Activated CD8-positive, alpha-beta memory T cell treated with anti-CD3 and anti-CD28 coated beads for 36 hours (primary cell): ENCODE measurements at regions not wholly inside any gene's neighbourhood (a gene's known extent, or its start where the extent isn't known, plus 50 kb on each side); places are given as distances from the start of the nearest gene placed in this dataset.

ENCODE experiments used
- CTCF ChIA-PET: fragments of 350-600 bp; sonication (Branson Sonifier 250); formaldehyde crosslinking; loops from one replicate; lab custom pipeline; 2021; ENCODE audit warnings: antibody characterized with exemption; lab: Charles Lee
- POLR2A ChIA-PET: fragments of 350-600 bp; sonication (Branson Sonifier 250); formaldehyde crosslinking; loops from one replicate; lab custom pipeline; 2021; ENCODE audit warnings: antibody characterized with exemption; lab: Charles Lee

DNA sequence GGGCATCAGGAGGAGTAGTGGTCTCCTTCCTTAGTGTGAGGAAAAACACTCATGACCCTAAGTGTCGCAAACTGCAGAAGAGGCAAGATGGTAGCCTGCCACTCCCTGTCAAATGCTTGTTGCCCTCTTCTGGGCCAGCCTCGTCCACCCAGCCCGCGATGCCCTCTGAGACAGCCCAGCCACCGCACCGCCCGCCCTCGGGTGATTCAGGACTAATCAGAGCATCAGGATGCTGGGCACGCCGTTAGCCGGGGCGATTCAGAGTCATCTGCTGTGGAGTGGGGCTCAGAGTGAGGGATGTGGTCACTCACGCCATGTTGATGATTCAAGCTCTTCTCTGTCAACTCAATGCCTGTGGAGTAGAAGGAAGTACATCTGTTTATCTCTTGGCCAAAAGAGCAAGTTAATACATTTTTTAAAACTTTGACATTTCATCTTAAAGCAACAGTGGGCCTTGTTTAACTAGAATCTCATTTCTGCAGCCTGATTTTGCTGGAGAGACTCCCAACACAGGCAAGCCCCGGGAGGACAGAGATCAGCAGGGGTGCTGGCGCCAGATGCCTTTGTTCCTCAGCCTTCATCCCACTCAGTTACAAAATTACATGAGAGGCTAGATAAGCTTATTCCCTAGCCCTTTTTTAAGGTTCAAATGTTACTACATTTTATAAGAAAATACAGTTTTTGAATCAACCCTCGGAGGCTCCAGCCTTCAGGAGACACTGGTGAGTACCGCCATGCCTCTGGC lies 79.0 kb downstream of the TMEM18 start:
- ChIA-PET CTCF (no interaction called here), POLR2A (no interaction called here)

DNA sequence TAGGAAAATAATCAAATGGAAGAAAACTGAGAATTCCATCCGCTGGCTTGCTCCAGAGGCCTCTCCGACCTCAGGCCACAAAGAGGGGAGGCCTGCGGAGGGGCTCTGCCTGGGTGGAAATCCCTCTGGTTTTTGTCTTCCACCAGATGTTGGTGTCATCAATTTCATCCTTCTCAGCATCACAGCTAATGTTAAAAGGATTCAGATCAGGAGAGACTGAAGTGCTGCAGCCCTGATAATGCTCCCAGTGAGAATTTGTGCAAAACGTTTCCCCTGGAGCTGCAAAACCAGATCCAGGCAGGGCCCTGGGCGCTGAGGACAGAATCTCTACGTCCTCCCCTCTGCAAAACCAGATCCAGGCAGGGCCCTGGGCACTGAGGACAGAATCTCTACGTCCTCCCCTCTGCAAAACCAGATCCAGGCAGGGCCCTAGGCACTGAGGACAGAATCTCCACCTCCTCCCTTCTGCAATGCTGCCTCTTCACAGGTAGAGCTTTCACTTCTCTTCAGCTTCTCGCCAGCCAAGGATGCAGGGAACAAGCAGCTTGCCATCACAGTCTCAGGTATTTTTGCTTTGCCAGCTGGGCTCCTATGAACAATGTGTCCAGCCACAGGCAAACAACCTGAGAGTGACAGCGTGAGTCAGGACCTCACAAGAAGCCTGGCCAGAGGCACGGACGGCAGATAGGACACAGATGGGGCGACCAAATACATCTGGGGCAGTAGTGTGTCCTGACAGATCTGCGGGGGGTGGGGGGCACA lies 81.2 kb downstream of the TMEM18 start:
- CTCF ChIA-PET = no interaction called here
- POLR2A ChIA-PET = no interaction called here

DNA sequence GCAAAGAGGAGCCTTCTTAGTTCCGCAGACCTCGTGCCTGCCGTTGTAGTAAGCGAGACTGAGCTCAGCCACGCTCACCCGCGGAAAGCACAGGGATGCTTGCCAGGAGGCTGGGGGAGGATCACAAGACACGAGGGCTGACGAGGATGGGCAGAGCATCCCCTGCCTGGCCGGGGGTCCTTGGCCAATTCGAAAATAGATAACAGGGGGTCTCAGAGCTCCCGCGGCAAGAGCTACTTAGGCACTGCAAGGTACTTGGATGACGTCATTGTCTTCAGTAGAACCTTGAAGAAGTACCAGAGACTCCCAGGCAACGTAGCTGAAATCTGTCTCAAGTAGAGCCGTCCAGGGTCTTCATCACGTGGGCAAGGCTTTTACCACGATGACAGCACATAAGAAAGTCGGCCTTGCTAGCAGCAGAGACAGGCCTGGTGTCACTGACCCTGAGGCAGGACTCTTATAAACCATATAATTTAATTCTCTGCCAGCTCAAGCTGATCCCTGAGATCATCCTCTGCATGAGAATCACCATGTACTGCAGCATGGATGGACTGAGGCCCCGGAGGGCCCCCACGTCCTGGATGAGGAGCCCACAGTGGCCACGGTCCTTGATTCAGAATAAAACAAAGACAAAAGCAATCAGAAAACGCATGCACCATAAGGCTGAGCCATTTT lies 81.9 kb downstream of the TMEM18 start:
- POLR2A ChIA-PET = no interaction called here
- CTCF ChIA-PET = no interaction called here

DNA sequence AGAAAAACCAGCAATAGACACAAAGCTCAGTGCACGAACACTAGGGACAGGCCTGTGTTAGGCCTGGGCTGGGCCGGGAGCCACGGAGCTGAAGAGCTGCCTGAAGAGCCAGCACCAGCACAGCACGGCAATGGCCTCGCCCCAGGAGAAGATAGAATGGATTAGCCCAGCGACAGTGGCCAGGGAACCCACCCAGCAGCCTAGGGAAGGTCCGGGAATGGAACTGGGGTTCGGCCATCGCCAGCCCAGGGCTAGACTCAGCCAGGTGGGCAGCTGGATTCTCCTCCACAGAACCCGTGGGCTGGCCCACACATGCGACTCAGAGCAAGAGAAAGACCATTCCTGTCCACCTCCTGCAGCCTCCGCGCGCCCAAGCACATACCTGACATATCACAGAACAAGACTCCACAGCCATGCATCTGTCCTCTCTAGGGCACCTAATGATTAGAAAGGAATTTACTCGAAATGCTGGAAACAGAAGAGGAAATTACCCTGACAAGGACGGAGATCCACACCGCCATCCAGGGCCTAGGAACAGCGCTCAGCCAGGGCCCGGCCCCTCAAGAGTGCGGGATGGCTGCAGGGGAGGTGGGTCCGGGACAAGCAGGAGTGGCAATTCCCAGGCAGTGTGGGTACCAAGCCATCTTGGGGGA lies 82.8 kb downstream of the TMEM18 start:
- ChIA-PET CTCF (no interaction called here), POLR2A (no interaction called here)

DNA sequence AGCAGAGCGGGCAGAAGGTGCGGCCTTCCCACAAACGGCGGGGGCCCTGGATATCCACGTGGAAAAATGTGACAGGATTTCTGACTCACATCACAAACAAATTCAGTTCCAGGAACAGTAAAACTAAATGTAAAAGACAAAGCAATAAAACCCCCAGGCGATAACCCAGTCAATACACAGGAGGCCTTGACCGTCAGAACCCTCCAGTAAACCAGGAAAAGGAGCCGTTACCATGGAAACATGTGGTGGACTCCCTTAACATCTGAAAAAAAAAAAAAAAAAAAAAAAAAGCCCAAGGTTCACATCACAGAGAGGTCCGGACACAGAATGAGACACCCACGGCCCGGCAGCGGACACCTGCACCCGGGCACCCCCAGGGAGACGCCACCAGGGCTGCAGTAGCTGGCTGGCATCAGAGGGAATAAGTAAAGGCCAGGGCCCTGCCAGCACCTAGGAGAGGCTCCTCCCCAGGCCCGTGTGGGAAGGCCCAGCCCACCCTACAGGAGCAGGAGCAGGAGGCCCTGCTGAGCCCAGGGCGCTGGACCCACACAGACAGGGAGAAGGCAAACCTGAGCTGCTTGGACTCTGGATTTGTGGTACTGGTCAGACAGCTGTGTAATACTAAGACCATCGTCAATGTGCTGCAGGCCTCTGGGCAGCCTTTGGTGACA lies 83.7 kb downstream of the TMEM18 start:
- POLR2A ChIA-PET = no interaction called here
- CTCF ChIA-PET = no interaction called here

DNA sequence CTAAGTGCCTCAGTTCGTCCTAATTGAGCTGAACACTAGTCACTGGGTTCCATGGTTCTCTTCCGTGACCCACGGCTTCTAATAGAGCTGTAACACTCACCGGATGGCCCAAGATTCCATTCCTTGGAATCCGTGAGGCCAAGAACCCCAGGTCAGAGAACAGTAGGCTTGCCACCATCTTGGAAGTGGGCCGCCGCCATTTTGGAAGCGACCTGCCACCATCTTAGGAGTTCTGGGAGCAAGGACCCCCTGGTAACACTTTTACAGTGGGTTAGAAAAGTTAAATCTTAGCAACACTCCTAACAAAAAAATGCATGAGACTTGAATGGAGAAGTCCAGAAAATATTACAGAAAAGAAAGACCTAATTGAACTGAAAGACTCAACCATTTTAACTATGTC lies 84.5 kb downstream of the TMEM18 start:
- CTCF ChIA-PET = no interaction called here
- POLR2A ChIA-PET = no interaction called here

DNA sequence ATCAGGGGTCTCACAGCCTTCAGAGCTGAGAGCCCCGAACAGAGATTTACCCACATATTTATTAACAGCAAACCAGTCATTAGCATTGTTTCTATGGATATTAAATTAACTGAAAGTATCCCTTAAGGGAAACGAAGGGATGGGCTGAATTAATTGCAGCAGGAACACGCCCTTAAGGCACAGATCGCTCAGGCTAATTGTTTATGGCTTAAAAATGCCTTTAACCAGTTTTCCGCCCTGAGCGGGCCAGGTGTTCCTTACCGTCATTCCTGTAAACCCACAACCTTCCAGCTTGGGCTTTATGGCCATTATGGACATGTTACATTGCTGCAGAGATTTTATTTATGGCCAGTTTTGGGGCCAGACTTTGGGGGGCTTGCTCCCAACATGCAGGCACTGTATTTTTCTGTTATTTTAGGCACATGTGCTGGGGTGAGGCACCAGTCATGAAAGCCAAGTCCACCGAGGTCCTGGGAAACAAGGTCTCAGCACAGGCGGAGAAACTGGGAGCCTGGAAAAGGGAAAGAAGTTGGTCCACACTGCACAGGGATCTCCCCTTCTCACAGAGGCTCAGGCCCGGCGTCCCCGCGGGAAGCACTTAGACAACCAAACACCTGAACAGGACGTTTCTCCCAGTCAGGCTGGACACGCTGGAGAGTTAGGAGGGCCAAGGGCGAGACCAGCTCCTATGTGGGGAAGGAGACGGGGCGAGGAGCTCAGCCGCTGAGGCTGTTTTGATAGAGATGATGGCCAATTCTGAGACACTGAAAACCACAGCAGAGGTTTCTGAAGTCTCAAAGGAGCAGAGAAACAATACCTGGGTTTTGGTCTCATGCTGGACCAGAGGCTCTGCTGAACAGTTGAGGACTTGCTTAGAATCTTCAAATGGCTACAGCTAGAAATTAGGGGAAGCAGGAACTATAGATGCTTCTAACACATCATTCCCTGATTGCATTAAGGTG lies 86.7 kb downstream of the TMEM18 start:
- CTCF ChIA-PET = interaction anchor here (0.6 kb wide), 1 partner anchor 97 kb away, joined by 3 read pairs; no protein-coding TSS in a partner anchor
- POLR2A ChIA-PET = no interaction called here

DNA sequence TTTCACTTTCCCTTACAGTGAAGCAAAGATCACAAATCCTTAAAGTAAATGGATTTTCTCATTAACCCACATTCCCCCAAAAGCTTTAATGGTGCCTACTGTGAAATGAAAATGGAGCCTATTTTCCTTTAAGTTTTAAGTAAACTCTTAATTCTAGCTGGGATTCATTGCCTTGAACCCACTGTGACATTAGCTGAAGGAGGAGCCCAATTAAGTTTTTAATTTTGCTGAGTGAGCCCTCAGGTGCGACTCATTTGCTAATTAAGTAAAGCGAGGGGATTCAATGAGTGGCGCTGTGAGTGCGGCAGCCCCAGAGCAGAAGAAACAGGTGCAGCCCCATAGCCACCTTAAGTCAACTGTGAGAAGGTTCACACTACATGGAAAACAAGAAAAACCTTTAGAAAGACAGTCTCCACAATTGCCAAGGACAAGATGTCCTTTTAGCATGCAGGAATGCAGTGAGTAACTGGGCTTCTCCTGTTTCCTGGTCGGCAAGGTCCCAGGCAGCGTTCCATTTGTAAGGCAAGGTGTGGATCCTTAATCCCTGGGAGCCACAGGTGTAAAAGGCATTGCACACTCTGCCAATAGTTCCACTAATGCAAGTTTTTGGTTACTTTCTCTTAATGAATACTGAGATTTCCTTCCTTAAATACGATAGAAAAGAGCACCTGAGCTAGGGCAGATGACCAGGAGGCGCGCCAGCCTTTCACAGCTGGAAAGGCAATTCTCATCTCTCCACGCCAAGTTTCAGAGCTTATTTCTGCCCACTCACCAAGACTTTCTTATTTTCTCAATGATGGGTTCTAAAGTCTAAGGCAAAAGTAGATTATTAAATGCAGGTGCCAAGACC lies 87.7 kb downstream of the TMEM18 start:
- POLR2A ChIA-PET = no interaction called here

DNA sequence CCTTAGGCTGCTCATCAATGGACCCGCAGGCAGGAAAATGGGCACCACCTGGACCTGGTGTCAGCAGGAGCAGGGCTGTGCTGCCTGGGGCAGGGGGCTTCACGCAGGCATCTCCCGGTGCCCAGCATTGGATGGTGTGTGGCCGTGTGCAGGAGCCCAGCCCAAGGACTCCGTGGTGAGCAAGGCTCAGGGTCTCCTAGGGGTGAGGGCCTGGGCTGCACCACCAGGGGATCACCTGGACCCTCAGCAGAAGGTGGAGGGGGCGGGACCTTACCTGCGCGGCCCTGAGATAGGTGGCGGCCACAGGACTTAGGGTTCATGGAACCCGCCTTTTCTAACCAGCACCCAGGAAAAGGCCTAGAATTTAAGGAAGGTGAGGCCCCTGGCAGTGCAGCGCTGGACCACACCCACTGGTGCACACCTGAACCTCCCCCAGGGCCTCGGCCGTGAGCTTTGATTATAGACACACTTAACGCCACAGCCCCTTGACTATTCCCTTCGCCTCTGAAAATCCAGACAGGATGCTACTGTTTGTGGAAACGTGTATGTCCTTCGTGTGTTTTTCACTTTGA lies 89.0 kb downstream of the TMEM18 start:
- CTCF ChIA-PET = no interaction called here

More for the DNA sequence above, 87.7 kb downstream of the TMEM18 start:
- CTCF ChIA-PET = interaction anchor here (0.6 kb wide), 1 partner anchor 90 kb away, joined by 3 read pairs; no protein-coding TSS in a partner anchor

DNA sequence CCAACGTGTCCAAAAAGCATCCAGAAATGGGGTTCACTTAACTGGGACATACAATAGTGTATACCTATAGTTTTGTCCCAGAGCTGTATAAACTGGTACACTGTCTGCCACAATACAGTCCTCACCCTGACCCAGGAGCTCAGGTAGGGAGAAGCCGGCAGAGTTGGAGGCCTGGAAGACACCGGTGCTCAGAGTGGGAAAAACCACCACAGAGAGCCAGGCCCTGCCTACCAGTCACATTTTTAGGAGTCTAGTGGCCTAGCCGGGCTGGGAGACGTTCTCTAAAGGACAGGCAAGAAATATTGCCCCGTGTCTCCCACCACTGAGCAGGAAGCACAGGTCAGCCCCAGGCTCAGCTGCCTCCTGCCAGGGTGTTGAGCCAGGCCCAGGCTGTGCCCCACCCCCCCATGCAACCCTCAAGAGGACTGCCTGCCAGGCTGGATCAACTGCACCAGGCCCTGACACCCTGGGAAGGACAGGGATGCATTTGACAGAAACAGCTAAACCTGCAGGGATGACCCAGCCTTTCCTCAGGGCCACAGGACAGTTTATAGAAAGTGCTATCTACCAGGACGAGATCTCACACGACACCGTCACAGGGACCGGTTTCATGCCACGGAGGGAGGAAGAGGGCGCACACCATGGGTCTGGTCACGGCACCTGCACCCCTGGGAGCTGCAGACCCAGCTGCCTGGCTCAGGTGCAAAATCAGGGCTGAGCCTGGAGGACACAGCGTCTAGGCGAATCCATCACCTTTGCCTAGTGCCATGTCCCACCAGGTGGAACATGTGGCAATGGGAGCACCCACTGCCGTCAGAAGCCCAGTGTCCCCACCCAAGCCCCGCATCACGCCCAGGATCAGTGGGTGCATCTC lies 89.9 kb downstream of the TMEM18 start:
- POLR2A ChIA-PET = no interaction called here

More for the DNA sequence above, 89.0 kb downstream of the TMEM18 start:
- POLR2A ChIA-PET = no interaction called here

DNA sequence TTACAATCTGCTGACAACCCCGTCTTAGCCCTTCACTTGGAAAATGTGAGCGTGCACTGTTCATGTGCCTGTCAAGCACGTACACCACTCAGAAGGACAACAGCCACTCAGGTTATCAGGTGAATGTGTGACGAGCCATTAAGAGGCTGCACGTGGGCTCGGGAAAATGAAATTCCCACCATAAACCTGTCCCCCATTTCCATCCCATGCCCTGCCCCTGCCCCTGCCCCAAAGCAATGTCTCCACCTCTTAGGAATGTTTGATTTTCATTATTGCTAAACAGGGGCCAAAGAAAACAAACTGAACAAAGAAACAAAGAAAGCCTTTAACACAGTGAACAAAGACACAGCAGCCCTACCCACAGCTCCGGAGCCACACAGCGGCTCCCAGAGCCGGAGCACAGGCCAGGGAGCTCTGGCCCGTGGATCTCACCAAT lies 90.5 kb downstream of the TMEM18 start:
- POLR2A ChIA-PET = no interaction called here
- CTCF ChIA-PET = no interaction called here

More for the DNA sequence above, 89.9 kb downstream of the TMEM18 start:
- CTCF ChIA-PET = no interaction called here

DNA sequence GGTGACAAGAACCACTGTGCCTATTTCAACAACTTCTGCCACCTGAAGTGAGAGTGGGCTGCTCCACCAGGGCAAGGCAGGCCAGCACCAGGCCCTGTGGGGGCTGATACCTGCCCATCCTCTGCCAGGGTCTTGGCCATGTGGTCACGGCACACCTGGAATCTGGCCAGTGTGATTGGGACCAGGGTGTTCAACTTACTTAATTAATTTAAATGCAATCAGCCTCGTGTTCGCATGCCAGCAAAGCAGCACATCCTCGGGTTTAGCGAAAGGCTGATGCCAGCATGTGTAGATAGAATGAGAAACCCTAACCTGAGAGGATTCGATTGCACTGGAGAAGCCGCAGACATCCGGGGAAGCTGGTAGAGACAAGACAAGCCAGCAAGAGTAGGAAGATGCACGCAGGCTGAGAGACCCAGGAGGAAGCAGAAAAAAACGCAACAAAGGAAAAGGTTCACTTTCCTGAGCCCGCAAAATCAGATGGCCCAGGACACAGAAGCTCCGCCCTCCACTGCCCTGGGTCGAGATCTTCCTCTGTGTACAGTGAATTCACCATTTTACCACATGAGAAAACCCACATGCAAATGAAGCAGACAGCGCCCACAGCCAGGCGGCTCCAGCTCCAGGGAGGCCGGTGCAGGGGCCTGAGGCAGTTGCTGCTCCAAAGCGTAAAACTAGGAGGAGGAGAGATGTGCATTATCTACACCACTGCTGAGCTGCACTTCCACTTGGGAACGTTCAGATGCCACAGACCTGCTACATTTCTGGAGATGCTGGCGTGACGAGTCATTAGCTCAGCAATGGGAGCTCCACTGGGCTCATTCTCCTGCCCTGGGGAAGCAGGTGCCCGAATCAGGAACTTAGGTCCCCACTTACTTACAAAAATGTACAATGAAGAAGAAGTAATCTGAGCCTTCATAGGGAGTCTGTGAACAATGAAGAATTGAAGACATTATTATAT lies 92.1 kb downstream of the TMEM18 start:
- POLR2A ChIA-PET = no interaction called here
- CTCF ChIA-PET = no interaction called here

DNA sequence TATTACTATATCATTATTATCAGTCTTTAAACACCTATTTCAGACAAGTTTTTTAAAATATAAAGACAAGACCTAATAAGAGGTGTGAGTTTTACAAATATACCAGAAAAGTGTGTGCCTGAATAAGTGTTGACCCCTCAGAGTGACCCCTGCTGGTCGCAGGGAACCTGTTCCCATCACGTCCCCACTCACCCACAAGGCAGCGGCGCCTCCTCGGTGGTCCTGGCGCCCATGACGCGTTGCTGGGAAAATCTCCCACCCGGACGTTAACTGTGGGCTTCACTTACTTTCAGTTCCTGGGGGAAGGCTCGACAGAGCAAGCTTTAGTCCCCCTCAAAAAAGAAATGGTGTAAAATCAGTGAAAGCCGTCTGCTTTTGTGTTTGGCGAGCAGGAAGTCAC lies 93.5 kb downstream of the TMEM18 start:
- POLR2A ChIA-PET = no interaction called here
- CTCF ChIA-PET = no interaction called here

DNA sequence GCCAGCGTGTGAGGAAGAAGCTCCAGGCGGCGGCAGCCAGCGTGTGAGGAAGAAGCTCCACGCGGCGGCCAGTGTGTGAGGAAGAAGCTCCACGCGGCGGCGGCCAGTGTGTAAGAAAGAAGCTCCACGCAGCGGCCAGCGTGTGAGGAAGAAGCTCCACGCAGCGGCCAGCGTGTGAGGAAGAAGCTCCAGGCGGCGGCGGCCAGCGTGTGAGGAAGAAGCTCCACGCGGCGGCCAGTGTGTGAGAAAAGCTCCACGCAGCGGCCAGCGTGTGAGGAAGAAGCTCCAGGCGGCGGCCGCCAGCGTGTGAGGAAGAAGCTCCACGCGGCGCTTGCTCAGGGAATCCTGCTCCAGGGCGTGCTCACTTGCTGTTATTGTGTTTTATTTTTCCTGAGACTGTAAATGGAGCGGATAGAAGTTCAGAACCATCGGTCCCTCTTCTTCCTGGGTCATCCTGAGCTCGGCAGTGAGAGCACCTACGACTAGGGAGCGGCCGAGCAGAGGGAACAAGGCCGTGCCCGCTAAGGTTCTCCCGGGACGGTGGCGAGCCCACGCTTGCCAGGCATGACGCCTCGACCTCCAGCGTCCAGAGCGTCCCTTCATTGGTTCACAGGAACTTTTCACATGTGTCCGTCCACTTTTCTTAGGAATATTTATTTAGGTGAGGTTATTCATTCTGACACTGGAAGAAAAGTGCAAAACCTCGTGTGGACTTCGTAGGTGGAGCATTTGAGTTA lies 94.2 kb downstream of the TMEM18 start:
- ChIA-PET CTCF (no interaction called here), POLR2A (no interaction called here)
